Left ventricle myocardium inferior (tissue), 1 donor: ENCODE measurements at regions not wholly inside any gene's neighbourhood (a gene's known extent, or its start where the extent isn't known, plus 50 kb on each side); places are given as distances from the start of the nearest gene placed in this dataset.

Experiments used
- DNase-seq: peaks from one replicate; pipeline ENCODE4 v3.0.0-alpha.2; 2020
- H3K27ac ChIP-seq: fragments of 200-600 bp; replicated peaks from 2 replicates; pipeline ENCODE4 v1.8.0; 2021
- H3K27me3 ChIP-seq: fragments of 200-600 bp; 2 replicates; pipeline ENCODE4 v1.8.0; 2021; ENCODE audit warnings: low read depth
- H3K36me3 ChIP-seq: fragments of 200-600 bp; 2 replicates; pipeline ENCODE4 v1.8.0; 2021
- H3K4me1 ChIP-seq: fragments of 200-600 bp; 2 replicates; pipeline ENCODE4 v1.8.0; 2021
- H3K4me3 ChIP-seq: fragments of 200-600 bp; 2 replicates; pipeline ENCODE4 v1.8.0; 2021; ENCODE audit warnings: mild to moderate bottlenecking, moderate library complexity
- H3K9me3 ChIP-seq: fragments of 200-600 bp; replicated peaks from 2 replicates; pipeline ENCODE4 v1.8.0; 2021
- intact Hi-C: fragments of 100-400 bp; cut with micrococcal nuclease; formaldehyde crosslinking; loops from one replicate; pipeline ENCODE4 v1.11.0; 2022
- TF ChIP-seq, protein P1 (sequence below): fragments of 200-600 bp; IDR thresholded peaks from 2 replicates; pipeline ENCODE4 v1.8.0; 2021; ENCODE audit warnings: antibody characterized with exemption, mild to moderate bottlenecking, borderline replicate concordance
- donor health status: DM: no; HTN: yes; CAD: no; lungs with severe emphysema.

DNA sequence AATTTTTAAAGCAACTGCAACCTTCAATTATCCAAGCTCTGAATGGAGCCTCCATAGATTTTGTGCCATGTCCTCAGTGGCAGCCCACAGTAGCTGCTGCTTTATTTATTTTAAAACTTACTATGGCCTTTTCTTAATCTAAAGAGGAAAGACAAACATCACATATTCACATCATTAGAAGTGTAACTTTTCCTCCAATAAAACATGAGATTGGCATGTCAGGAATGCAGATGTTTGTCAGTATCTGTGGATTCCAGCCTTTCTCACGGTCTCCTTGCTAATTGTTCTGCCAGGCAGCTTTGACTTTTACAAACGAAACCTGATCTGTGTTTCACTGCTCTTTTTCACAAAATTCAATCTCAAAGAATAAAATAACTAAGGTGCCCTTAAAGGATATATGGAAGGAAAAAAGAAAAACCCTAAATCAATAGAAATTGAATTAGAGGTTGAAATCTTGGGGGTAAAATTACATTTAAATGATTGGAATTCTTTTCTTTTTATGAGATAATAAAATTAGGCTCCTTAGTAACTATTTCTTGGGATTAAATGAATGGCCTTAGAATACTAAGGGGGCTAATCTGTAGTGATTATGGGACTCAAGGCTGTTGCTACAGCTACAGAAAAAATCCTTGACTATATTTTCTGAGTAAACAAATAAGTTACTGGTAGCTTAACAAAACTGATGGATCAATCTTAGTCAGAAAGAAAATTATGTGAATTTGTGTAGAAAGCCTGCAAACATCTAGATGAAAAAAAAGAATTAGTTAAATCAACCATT, 151.3 kb downstream of the RTL9 start:
- intact Hi-C loops = no loop called here
- H3K36me3 ChIP-seq = no peaks in the 10 kb centered on the region
- TF ChIP-seq, protein P1, sequence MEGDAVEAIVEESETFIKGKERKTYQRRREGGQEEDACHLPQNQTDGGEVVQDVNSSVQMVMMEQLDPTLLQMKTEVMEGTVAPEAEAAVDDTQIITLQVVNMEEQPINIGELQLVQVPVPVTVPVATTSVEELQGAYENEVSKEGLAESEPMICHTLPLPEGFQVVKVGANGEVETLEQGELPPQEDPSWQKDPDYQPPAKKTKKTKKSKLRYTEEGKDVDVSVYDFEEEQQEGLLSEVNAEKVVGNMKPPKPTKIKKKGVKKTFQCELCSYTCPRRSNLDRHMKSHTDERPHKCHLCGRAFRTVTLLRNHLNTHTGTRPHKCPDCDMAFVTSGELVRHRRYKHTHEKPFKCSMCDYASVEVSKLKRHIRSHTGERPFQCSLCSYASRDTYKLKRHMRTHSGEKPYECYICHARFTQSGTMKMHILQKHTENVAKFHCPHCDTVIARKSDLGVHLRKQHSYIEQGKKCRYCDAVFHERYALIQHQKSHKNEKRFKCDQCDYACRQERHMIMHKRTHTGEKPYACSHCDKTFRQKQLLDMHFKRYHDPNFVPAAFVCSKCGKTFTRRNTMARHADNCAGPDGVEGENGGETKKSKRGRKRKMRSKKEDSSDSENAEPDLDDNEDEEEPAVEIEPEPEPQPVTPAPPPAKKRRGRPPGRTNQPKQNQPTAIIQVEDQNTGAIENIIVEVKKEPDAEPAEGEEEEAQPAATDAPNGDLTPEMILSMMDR = no peak
- H3K27ac ChIP-seq = no peak overlapping the region
- no peak for DNase-seq
- H3K27me3 ChIP-seq = no peaks in the 10 kb centered on the region
- H3K9me3 ChIP-seq = no peaks in the 10 kb centered on the region
- no peak overlapping the region for H3K4me3 ChIP-seq
- no peaks in the 10 kb centered on the region for H3K4me1 ChIP-seq

DNA sequence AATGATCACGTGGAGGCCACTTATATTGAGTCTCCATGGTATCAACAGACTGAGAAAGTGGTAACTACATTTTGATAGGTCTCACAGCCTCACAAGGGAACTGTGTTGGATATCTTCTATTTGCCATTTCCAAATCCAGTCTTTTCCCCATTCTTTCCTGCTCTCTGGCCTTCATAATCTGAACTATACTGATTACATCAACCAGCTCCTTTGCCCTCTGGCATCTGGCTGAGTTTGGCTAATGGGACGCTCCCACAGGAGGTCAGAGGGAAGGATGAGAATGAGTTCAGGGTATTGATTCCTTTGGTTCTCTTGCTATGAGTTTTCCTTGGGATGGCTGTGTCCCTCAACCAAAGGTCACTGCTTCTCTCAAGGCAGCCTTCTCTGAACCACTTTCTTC, 152.6 kb downstream of the RTL9 start:
- no peaks in the 10 kb centered on the region for H3K4me1 ChIP-seq
- H3K9me3 ChIP-seq = no peaks in the 10 kb centered on the region
- H3K36me3 ChIP-seq = no peaks in the 10 kb centered on the region
- H3K27ac ChIP-seq = no peak overlapping the region
- DNase-seq = no peak
- no peaks in the 10 kb centered on the region for H3K27me3 ChIP-seq
- intact Hi-C loops = no loop called here
- H3K4me3 ChIP-seq = no peak overlapping the region
- TF ChIP-seq, protein P1 = no peak

DNA sequence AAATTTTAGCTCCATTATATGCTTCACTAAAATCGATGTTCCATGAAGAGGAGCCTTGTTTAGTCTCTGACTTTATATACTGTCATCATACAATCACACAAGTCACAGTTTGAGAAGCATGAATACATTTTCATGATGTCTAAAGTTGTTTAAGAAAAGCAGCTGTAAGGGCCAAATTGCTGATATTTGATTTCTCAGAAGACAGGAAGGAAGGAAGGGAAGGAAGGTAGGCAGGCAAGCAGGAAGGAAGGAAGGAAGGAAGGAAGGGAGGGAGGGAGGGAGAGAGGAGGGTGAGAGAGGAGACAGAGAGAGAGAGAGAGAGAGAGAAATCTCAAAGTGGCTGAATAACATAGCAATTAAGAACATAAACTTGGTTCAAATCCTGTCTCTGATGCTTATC, 153.7 kb downstream of the RTL9 start:
- Histone ChIP-seq H3K36me3 (no peaks in the 10 kb centered on the region), H3K4me3 (no peak overlapping the region), H3K27me3 (no peaks in the 10 kb centered on the region), H3K27ac (no peak overlapping the region), H3K4me1 (no peaks in the 10 kb centered on the region), H3K9me3 (no peaks in the 10 kb centered on the region)
- DNase-seq = no peak
- TF ChIP-seq, protein P1 = no peak
- intact Hi-C loops = no loop called here

DNA sequence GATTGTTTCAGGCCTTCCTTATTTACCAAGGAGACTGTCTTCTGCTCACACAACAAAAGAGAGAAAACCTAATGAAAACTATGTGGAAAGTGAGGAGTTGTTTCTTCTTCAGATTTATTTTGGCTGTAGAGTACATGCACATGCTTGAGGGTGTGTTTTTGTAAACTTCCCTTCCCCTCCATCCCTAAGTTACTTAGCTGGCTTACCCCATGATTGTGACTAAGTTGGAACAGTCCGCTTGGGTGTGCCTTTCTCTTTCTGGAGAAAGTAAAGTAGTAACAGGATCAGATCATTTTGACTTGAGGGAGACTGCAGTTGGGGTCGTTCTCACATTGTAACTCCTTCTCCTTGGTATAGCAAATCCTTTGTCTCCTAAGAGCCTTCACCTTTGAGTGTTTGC, 155.9 kb downstream of the RTL9 start:
- Histone ChIP-seq H3K36me3 (no peaks in the 10 kb centered on the region), H3K4me3 (no peak overlapping the region), H3K9me3 (no peaks in the 10 kb centered on the region), H3K4me1 (no peaks in the 10 kb centered on the region), H3K27me3 (no peaks in the 10 kb centered on the region), H3K27ac (no peak overlapping the region)
- TF ChIP-seq, protein P1 = no peak
- intact Hi-C loops = no loop called here
- DNase-seq = no peak

DNA sequence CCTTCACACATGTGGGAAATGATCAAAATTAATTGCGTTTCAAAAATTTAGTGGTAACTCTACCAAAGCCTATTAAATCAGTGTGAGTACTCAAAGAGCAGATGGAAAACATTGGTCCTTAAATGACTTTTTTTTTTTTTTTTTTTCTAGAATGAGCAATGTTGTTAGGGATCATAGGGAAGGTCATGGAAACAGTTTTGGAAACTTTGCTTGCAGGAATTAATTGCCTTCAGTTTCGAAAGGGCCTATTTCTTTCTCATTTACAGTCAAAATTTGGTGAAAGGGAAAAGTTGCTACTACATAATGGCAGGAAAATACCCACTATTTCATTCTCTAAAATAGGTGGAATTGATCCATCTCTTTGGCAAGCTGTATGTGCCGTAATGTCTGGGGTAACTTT, 160.9 kb downstream of the RTL9 start:
- no peaks in the 10 kb centered on the region for H3K27me3 ChIP-seq
- intact Hi-C loops = no loop called here
- H3K36me3 ChIP-seq = no peaks in the 10 kb centered on the region
- H3K4me3 ChIP-seq = no peak overlapping the region
- no peaks in the 10 kb centered on the region for H3K4me1 ChIP-seq
- no peaks in the 10 kb centered on the region for H3K9me3 ChIP-seq
- DNase-seq = no peak
- H3K27ac ChIP-seq = no peak overlapping the region
- TF ChIP-seq, protein P1 = no peak
